Peyer's patch (tissue), 4 donors: ENCODE measurements at regions not wholly inside any gene's neighbourhood (a gene's known extent, or its start where the extent isn't known, plus 50 kb on each side); places are given as distances from the start of the nearest gene placed in this dataset.

ENCODE experiments used
- CTCF ChIP-seq, 6 experiments: fragments of 450-650 bp in 4 of 6; fragments of 200-600 bp in 2 of 6; sonication (generic) in 1 of 6; IDR thresholded peaks; one replicate each; pipeline ENCODE4 v1.5.1; 2017 to 2019; ENCODE audit warnings: antibody characterized with exemption in 6 of 6, mild to moderate bottlenecking in 3 of 6, moderate library complexity in 1 of 6
- POLR2A ChIP-seq, 2 donors: fragments of 450-650 bp; IDR thresholded peaks; one replicate each; pipeline ENCODE4 v1.5.1; 2017; ENCODE audit warnings: antibody characterized with exemption in 2 of 2, mild to moderate bottlenecking in 2 of 2, moderate library complexity in 2 of 2

GRCh38 chr5:92981001-92981400 is 600.0 kb downstream of the NR2F1-AS1 start:
- TF ChIP-seq CTCF (IDR thresholded peaks at IDR 0.05) (no peak), POLR2A (IDR thresholded peaks at IDR 0.05) (no peak)
